OCI-LY7 (cell line): ENCODE measurements at regions not wholly inside any gene's neighbourhood (a gene's known extent, or its start where the extent isn't known, plus 50 kb on each side); places are given as distances from the start of the nearest gene placed in this dataset.

Experiments
- BruUV-seq: library from RNA; stranded (reverse); fragments of 400-500 nt; replicated peaks from 2 replicates; lab custom pipeline; 2021; lab: Mats Ljungman, UMichigan
- CTCF ChIA-PET: fragments of 300-600 bp; sonication (Branson Sonifier 250); formaldehyde crosslinking; loops from one replicate; lab custom pipeline; 2022; ENCODE audit warnings: antibody characterized with exemption; ENCODE audit not compliant: unreplicated experiment; lab: Charles Lee
- POLR2A ChIA-PET: fragments of 300-600 bp; sonication (Branson Sonifier 250); formaldehyde crosslinking; loops from one replicate; lab custom pipeline; 2022; ENCODE audit warnings: antibody characterized with exemption; lab: Charles Lee
- DNase-seq: peaks from one replicate; pipeline ENCODE4 v3.0.0-alpha.2; 2015; ENCODE audit warnings: low spot score
- H2AFZ ChIP-seq: fragments of 200-600 bp; sonication (generic), shearing (Covaris generic); 2 replicates; pipeline ENCODE4 v1.6.1; 2014; ENCODE audit warnings: mild to moderate bottlenecking, antibody characterized with exemption, low read length, moderate library complexity
- H3K27ac ChIP-seq: fragments of 200-600 bp; sonication (generic); 2 replicates; pipeline ENCODE4 v1.5.1; 2014; ENCODE audit warnings: mixed run types, low read depth, mild to moderate bottlenecking, moderate library complexity, low read length, inconsistent platforms; ENCODE audit not compliant: poor library complexity, severe bottlenecking
- H3K36me3 ChIP-seq: fragments of 200-600 bp; sonication (generic); 2 replicates; pipeline ENCODE4 v1.6.1; 2014; ENCODE audit warnings: mild to moderate bottlenecking, antibody characterized with exemption, low read length, moderate library complexity, mixed read lengths; ENCODE audit not compliant: insufficient read depth
- H3K4me1 ChIP-seq: fragments of 200-600 bp; sonication (generic); 2 replicates; pipeline ENCODE4 v1.5.1; 2014; ENCODE audit warnings: mild to moderate bottlenecking, low read length; ENCODE audit not compliant: insufficient read depth, poor library complexity, severe bottlenecking
- H3K4me2 ChIP-seq: fragments of 200-600 bp; sonication (generic); 2 replicates; pipeline ENCODE4 v1.6.1; 2014; ENCODE audit warnings: mild to moderate bottlenecking, low read length
- H3K4me3 ChIP-seq: fragments of 200-600 bp; sonication (generic); 2 replicates; pipeline ENCODE4 v1.5.1; 2014; ENCODE audit warnings: mild to moderate bottlenecking, low read depth, low read length; ENCODE audit not compliant: poor library complexity, severe bottlenecking
- H3K79me2 ChIP-seq: fragments of 200-600 bp; sonication (generic); 2 replicates; pipeline ENCODE4 v1.6.1; 2016; ENCODE audit warnings: low read depth, mild to moderate bottlenecking, low read length, moderate library complexity, mixed read lengths; ENCODE audit not compliant: insufficient read depth
- H3K9me2 ChIP-seq: fragments of 200-600 bp; sonication (generic); 2 replicates; pipeline ENCODE4 v1.6.1; 2016; ENCODE audit warnings: mild to moderate bottlenecking, low read length, mixed read lengths; ENCODE audit not compliant: insufficient read depth
- H3K9me3 ChIP-seq: fragments of 200-600 bp; sonication (generic); 2 replicates; pipeline ENCODE4 v1.6.1; 2014; ENCODE audit warnings: mild to moderate bottlenecking, mixed run types, low read length, mixed read lengths
- H4K20me1 ChIP-seq: fragments of 200-600 bp; sonication (generic); 2 replicates; pipeline ENCODE4 v1.6.1; 2014; ENCODE audit warnings: mild to moderate bottlenecking, antibody characterized with exemption, low read length, moderate library complexity, mixed read lengths; ENCODE audit not compliant: insufficient read depth
- CTCF ChIP-seq: fragments of 200-600 bp; sonication (generic); conservative IDR thresholded peaks from 2 replicates; pipeline ENCODE4 v1.5.1; 2014; ENCODE audit warnings: mild to moderate bottlenecking, antibody characterized with exemption, low read length, moderate library complexity, mixed read lengths
- EZH2phosphoT487 ChIP-seq: fragments of 200-600 bp; sonication (generic); IDR thresholded peaks from 2 replicates; pipeline ENCODE4 v1.6.1; 2018; ENCODE audit warnings: low read depth, borderline replicate concordance, mild to moderate bottlenecking, mixed run types, antibody characterized with exemption, low read length, moderate library complexity, mixed read lengths
- intact Hi-C: fragments of 100-400 bp; cut with micrococcal nuclease; formaldehyde crosslinking; loops from one replicate; pipeline ENCODE4 v1.10.0; 2022; ENCODE audit not compliant: unreplicated experiment

GRCh38 chr15:95027981-95028380 is 796.6 kb downstream of the MCTP2 start:
- ChIA-PET CTCF (no interaction called here), POLR2A (interaction anchor here (0.9 kb wide), 1 partner anchor 36 kb away, joined by 3 read pairs; no protein-coding TSS in a partner anchor)
- H2AFZ ChIP-seq: no peak overlapping the region
- TF ChIP-seq EZH2phosphoT487: no peak
- no peak for TF ChIP-seq CTCF
- H4K20me1 ChIP-seq: no peaks in the 10 kb centered on the region
- no peak overlapping the region for H3K27ac ChIP-seq
- intact Hi-C loops: loop anchor here (5.0 kb wide), 1 partner anchor 264 kb away; no protein-coding TSS in a partner anchor
- DNase-seq: no peak
- no peak overlapping the region for H3K4me3 ChIP-seq
- H3K36me3 ChIP-seq: no peaks in the 10 kb centered on the region
- H3K9me3 ChIP-seq: no peaks in the 10 kb centered on the region
- no peaks in the 10 kb centered on the region for H3K9me2 ChIP-seq
- H3K4me1 ChIP-seq: no peaks in the 10 kb centered on the region
- H3K79me2 ChIP-seq: no peaks in the 10 kb centered on the region
- BruUV-seq: no TSS peak
- no peak overlapping the region for H3K4me2 ChIP-seq

- Histone ChIP-seq H3K36me3 (no peaks in the 10 kb centered on the region), H3K4me1 (no peaks in the 10 kb centered on the region), H3K27ac (no peak overlapping the region), H3K4me3 (no peak overlapping the region), H2AFZ (no peak overlapping the region), H3K9me3 (no peaks in the 10 kb centered on the region), H4K20me1 (no peaks in the 10 kb centered on the region), H3K79me2 (no peaks in the 10 kb centered on the region), H3K4me2 (no peak overlapping the region), H3K9me2 (no peaks in the 10 kb centered on the region)
- TF ChIP-seq EZH2phosphoT487: no peak
- TF ChIP-seq CTCF: no peak
- intact Hi-C loops: no loop called here
- POLR2A ChIA-PET: interaction anchor here (0.7 kb wide), 1 partner anchor 65 kb away, joined by 3 read pairs; no protein-coding TSS in a partner anchor
- BruUV-seq: no TSS peak
- CTCF ChIA-PET: no interaction called here
- DNase-seq: no peak
Measured at GRCh38 chr15:95032156-95032555, 800.8 kb downstream of the MCTP2 start.

GRCh38 chr15:95035106-95035505 is 803.7 kb downstream of the MCTP2 start:
- ChIA-PET CTCF (interaction anchor here (0.6 kb wide), 1 partner anchor 51 kb away, joined by 4 read pairs; no protein-coding TSS in a partner anchor), POLR2A (interaction anchor here (0.7 kb wide), 1 partner anchor 43 kb away, joined by 3 read pairs; no protein-coding TSS in a partner anchor)
- H3K27ac ChIP-seq: no peak overlapping the region
- H3K36me3 ChIP-seq: no peaks in the 10 kb centered on the region
- BruUV-seq: no TSS peak
- no peaks in the 10 kb centered on the region for H4K20me1 ChIP-seq
- no peaks in the 10 kb centered on the region for H3K9me3 ChIP-seq
- DNase-seq: no peak
- no peak overlapping the region for H3K4me2 ChIP-seq
- no peak overlapping the region for H3K4me3 ChIP-seq
- no peaks in the 10 kb centered on the region for H3K4me1 ChIP-seq
- no peaks in the 10 kb centered on the region for H3K79me2 ChIP-seq
- no peaks in the 10 kb centered on the region for H3K9me2 ChIP-seq
- no peak overlapping the region for H2AFZ ChIP-seq
- intact Hi-C loops: no loop called here
- no peak for TF ChIP-seq CTCF
- TF ChIP-seq EZH2phosphoT487: no peak
